GM18867 (cell line): ENCODE measurements at regions not wholly inside any gene's neighbourhood (a gene's known extent, or its start where the extent isn't known, plus 50 kb on each side); places are given as distances from the start of the nearest gene placed in this dataset.

Experiments used
- ATAC-seq: cut with Tn5 transposase; IDR thresholded peaks from one replicate; pipeline ENCODE4 v1.9.1; 2021; ENCODE audit warnings: mild to moderate bottlenecking, moderate library complexity; ENCODE audit not compliant: unreplicated experiment

DNA sequence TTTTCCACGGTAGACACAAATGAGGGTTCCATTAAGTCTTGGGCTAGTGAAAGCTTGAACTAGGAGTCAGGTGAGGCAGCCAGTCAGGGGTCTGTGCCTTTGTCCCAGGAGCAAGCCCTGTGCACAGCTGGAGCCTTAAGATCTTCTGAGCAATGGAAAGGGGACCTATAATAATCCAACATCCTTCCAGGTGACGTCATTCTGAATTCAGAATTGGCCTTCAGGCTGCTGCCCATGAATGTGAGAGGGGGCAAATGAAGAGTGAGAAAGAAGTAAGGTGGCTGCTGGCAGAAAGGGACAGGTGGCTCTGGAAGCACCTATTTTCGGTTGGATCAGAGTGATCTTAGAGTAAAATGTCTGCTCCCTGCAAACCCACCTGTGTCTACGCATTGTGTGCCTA lies 488.1 kb upstream of the CDH5 start:
- ATAC-seq = no peak

DNA sequence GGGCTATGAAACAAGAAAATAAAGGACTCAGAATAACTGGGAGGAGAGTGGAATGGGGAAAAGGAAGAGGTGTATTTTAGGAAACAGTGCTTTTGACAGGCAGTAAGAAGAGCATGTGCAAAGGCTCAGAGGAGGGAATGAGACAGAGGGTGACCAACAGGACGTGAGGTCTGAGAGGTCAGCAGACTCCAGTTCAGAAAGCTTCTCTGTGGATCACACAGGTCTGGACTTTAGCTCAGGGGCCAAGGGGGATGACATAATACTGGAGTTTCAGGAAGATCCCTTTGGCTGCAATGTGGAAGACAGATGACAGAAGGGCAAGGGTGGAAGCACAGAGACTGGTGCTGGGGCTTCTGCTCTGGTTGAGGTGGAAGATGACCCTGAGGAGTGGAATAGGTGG lies 489.9 kb upstream of the CDH5 start:
- ATAC-seq = no peak

DNA sequence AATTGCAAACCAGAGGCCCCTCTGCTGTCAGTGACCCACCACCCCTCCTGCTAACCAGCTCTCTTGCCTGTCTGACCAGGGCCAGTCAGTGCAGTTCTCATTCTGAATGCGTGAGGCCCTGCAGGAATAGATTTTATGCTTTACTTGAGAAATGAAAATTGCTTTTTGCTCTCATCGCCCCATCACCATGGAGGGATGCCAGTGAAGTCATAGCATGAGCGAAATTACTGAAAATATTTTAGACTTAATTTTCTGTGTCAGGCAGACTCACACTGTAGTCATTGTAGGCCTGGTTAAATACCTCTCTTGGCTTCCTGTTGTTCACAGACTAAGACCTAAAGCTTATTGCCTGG lies 490.5 kb upstream of the CDH5 start:
- no peak for ATAC-seq

DNA sequence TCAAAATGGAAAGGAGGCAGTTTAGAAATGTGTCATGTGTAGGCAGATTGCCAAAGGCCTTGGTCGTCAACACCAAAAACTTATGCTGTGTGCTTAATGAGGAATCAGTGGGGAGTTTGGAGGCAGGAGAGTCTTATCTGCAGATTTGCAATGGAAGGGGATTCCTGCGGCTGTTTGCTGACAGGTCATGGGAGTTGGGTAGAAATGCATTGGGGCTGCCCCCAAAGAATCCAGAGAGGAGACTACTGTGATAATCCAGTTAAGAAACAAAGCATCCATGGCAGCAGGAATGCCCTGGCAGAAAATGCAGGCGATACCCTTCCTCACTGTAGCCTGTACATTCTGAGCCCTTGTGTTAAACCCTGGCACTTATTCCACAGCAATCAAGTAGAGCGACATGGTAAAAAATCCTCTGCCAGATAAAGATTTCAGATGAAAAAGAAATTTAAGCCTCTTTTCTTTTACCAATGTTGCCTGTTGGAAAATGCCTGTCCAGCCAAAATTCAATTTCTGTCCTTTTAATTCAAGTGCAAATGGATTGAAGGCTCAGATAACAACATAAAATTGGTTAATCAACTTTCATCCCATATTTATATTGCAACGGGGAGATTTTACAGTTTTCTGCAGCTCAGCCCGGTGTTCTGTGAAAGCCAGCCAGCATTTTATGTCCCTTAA lies 491.0 kb upstream of the CDH5 start:
- no peak for ATAC-seq

DNA sequence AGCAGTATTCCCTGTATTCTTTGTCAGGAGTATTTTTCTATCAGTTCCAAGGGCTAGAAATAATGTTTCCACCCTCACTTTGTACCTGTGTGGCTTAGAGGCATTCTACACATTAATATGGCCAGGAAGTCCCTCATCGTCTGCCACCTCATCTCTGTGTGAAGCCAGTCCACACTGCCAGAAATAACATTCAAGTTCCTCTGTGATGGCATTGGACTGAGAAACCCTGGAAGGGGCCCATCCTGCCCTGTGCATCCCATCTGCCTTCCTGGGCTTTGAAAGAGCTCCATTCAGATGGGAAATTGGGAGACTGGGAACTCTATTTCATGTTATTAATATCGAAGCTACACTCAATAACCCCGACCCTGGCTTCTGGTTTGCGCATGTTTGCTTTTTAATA lies 497.2 kb upstream of the CDH5 start:
- no peak for ATAC-seq

DNA sequence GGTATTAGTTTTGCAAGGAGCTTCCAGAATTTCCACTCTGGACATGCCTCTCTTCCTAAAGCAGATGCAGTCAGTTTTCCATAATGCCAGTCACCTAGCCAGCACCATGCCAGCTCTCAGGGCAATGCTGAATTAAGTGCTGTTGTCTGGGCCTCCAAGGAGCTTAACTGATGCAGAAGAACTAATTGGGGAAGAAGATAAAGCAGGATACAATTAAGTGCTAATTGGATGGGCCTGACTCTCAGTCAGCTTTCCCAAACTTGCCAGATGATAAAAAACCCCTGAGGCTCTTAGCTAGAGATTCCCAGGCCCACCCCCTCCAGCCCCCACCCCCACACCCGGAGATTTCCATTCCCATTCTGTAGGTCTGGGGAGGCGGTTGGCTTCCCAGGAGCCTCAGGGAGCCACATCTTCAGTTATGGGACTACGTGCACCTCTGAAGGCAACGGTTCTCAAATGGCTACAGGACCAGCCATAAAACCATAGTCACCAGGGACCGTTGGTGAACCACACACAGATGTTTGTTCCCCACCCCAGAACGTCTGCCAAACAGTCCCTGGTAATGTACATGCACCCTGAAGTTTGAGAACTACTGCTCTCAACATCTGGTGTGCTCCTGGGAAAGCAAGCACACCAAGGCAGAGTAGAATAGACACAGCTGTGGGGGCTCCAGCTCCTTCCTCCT lies 499.1 kb upstream of the CDH5 start:
- ATAC-seq = no peak

DNA sequence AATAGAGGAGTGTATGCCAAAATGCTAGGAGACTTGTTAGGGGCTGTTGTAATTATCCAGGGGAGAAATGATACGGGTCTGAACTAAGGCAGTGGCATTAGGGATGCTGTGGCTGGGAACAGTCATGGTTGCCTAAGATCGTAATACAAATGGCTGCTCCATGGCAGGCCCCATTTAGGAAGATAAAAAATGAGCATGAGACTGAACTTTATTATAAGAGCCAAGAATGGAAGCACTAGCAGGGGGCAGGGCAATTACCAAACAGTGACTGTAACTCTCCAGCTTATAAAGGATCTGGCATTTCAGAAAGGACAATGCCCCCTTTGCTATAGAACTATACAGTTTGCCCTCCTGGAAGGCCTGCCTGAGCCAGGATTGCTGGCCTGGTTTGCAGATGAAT lies 503.3 kb upstream of the CDH5 start:
- ATAC-seq = no peak

DNA sequence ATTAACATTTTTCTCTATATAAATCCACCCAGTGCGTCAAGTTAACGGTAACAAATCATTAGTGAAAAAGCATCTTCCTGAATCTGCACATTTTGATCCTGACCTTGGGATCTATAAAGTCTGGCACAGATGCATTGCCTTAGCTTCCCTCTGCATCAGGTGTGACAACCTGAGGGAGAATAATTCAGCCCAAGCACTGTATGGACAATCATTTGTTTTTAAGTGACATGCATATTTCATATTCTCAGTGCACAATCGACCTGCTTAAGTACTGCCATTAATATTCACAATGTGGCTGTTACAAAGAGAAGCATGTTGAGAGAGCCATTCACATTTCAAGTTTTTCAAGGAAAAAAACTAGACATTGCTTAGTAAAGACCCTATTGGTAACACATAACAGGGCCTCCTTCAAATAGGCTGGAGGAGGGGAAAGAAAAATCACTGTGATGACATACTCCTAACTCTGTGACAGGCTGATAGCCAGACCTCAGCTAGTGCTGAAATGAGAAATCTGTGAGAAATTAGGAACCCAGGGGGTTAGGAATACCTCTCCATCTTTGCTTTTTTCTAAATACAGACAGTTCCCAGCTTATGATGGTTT lies 505.3 kb upstream of the CDH5 start:
- no peak for ATAC-seq

DNA sequence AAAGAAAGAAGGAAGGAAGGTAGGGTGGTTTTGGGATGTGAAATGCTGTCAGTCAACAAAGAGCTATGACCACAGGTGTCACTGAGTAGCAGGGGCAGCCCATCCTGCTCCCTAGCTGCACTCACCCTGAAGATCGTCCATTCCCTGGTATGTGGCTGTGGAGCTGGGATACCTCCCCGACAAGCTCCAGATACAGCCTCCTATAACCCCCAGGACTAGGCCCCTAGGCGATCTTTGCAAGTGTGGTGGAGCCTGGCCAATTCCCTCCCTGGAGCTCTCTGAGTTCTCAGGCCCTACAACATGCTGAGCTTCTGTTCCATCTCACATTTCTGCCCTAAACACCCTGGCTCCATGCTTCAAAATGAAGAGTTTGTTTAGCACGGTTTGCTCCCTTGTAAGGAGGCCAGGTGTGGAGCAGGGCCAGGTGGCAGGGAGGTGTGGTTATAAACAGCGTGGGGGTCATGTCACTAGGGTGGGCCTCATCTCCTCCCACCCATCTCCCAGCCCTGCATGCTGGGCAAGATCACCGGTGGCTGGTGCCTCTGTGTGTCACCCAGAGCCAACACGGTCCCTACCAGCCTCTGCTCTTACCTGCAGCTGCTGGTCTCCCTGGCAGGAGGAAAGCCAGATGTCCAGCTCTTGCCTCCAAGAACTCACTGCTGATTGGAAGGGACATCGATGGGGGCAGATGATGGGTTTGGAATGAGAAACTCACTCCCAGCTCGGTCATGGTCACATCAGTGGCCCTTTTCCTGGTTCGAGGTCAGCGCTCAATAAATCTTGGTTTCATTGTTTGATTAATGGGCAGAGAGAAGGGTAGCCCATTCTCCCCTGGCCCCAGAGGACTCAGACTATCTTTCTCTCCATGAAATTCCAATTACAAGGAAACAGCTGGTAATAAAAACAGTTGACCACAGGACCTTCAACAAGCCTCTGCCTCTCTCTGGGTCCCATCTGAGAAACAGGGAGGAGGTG lies 511.0 kb upstream of the CDH5 start:
- no peak for ATAC-seq

DNA sequence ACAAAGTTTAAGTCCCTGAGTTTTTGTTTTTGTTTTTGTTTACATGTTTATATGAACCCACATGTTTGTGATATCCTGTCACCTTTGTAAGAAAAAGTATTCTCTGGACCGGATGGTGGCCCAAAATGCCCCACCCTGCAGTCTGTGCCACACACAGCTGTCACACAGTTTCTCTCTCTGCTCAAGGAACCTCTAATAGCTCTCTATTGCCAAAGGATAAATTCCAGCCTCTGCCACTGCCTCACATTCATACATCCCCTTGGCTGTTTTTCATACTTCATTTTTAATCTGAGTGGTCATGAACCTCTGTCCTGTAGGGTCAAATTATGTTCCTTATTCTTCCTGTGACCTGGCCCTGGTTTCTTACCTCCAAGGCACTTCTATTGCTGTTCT lies 520.3 kb upstream of the CDH5 start:
- ATAC-seq = no peak

DNA sequence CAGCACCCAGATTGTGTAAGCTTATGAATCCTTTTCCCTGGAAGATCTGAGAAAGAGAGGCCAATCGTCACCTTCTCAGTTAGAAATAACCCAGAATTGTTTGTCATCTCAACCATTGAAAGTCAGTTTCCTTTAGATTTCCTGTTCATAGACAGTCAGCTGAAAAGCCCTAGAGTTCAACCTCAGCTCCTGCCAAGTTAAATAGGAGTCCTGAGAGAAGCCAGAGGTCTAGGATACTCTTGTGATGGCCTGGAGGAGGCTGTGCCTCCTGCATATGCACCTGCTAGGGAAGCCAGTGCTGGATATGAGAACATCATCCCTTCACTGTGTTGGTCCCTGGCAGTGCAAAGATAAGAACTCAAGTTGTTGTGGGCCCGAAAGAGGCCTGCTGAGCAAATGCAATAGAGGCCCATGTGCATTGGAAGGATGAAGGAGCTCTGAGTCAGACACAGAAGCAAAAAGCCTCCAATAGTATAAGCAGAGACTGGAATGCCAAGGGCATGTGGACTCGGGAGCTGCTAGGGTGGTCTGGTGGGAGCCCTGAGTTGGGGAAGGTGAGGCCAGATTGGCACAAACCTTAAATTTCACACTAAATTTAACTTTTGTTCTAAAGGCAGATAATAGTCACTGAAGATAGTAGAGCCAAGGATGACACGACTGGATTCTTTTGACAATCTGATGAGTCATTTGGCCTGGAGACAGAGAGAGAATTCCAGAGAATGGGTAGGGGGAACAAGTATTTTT lies 520.9 kb upstream of the CDH5 start:
- no peak for ATAC-seq

DNA sequence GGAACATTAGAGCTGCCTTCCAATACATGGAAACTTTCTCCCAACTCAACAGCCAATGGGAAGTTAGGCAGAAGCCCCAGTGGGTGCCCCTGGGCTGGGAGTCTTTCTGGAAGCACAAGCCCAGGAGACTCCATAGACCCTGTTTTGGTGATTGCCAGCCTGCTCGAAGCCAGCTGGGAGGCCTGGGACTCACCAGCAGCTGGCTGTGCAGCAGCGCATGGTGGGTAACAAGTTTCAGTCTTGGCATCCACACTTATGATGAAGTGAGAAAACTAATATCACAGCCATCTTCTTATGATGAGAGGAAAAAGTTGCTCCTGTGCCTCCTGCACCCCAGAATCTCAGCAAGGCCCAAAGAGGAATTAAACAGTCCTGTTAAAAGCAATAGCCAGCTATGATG lies 522.5 kb upstream of the CDH5 start:
- no peak for ATAC-seq

DNA sequence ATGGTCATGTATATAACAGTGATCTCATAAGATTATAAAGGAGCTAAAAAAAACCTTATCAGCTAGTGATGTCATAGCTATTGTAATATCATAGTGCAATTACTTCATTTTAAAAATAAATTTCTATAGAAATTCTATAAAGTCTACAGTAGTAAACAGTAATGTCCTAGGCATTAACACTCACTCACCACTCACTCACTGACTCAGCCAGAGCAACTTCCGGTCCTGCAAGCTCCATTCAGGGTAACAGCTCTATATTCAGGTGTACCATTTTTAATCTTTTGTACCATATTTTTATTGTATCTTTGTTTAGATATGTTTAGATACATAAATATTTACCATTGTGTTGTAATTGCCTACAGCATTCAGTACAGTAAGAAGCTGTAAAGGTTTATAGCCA lies 524.4 kb upstream of the CDH5 start:
- no peak for ATAC-seq

DNA sequence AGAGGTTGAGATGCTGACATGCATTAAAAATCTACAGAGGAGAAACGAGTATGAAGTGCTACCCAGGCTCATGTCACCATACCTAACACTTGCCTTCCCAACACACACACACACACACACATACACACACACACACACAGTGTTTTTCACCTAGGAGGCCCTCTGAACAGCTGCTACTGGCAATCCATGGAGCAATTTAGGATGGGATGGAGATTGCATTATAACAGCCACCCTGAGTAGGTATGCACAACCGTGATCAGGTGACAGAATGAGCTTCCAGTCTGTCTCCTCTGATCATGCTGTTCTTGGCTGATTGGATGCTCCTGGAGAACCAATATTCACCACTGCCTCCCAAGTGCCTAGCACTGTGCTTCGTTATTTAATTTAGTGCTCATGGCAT lies 528.5 kb upstream of the CDH5 start:
- ATAC-seq = no peak

DNA sequence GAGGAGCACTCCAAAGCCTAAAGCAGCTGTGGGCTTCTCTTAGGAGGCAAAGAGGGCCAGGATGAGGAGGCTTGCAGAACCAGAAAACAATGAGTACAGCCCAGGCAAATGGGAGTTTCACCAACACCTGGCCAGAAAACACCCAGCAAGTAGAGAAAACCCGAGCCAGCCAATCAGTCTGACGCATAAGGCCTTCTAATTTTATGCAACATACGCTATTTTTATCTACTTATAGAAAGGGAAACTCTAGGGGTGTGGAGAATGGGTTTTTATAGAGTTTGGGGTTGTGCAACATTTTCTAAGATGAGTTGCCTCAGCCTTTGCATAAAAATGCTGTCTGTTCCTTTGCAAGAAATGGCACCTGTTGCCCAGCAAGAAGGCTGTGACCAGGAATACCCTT lies 529.0 kb upstream of the CDH5 start:
- ATAC-seq = no peak

DNA sequence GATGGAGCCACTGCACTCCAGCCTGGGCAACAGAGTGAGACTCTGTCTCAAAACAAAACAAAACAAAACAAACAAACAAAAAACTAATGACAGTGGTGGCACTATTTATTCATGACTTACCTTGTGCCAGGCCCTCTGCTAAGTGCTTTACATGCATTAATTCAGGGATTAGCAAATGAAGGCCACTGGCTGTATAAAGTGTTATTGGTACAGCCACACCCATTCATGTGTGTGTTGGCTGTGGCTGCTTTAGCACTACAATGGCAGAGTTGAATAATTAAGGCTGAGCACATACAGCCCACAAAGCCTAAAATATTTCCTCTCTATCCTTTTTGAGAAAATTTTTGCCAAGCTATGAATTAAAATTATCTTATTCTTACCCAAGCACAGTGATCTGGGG lies 531.8 kb upstream of the CDH5 start:
- ATAC-seq = no peak

DNA sequence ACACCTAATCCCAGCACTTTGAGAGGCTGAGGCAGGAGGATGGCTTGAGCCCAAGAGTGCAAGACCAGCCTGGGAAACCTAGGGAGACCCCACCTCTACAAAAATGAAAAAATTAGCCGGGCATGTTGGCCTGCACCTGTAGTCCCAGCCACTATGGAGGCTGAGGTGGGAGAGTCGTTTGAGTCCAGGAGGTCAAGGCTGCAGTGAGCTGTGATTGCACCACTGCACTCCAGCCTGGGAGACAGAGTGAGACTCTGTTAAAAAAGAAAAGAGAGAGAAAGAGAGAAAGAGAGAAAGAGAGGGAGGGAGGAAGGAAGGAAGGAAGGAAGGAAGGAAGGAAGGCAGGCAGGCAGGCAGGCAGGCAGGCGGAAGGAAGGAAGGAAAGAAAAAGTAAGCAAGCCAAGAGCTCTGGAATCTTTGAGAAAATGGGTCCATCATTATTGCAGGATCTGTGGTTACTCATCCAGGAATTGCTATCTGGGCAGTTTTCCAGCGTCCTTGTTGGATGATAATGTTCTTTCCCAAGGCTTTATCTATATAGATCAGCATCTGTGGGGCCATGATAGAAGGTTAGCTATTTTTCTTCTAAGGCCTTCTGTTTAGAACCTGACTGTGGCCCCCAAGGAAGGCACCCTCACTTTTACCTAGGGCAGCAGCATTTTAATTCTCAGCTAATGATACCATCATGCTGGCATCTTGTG lies 533.2 kb upstream of the CDH5 start:
- ATAC-seq = no peak

DNA sequence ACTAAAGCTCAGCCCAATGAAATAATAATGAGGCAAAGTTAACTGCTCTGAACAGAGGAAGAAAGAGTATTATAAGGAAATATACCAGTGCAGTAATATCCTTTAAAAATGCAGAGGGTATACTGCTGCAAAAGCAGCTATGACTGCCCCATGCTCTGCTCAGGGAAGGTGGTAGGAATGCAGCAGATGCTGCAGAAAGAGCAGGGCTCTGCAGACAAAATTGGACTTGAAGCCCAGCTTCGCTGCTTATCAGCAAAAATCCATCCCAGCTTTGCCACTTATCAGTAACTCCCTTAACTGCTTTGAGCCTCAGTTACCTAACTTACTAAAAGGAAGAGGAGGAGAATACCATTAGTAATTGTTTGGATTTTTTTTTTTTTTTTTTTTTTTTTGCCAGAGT lies 533.8 kb upstream of the CDH5 start:
- ATAC-seq = no peak

DNA sequence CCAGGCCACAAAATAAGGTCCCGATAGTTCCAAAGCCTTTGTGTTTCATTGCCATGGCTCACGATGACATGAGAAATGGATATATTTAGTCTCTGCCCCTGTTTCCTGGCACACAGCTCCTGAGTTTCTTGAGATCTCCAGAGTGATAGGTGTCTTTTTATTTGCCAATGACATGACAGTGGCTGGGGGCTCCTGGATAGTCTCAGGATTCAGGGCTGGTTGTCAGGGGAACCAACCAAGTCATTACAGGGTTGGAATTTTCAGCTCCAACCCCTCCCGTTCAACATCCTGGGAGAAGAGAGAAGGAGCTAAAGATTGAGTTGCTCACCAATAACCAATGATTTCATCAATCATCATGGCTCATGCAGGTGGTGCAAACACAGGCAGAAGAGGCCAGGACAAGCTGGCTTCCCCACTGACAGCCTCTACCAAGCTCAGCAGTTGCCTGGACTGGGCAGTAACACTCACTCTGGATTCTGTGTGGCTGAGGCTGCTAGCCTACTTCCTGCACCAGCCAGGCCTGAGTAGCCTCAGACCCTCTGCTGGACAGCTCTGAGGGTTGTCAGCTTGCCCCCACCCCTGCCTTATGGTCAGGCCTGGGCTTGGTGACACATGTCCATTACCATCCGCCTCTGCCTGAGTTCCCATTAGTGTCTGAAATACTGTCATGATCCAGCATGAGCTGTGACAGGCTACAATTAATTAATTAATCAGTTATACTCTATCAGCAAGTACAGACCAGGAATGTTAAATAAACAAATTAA lies 534.4 kb upstream of the CDH5 start:
- no peak for ATAC-seq

DNA sequence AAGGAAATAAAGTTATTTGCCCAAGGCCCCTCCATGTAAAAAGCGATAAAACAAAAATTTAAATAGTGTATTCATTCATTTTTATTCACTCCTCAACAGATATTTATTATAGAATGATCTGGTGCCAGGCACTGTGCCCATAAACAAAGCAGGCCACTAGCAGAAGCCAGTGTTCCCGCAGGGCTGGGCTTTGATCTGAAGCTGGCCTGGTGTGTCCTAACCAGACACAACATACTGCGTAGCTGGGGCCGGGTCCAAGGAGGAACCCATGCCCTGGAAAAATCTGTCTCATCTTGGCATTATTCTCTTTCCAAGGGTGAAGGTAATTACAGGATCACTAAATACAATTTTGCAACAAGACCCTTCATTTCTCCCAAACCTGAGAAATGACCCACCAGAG lies 537.4 kb upstream of the CDH5 start:
- no peak for ATAC-seq
